ENCODE measurements at regions not wholly inside any gene's neighbourhood (a gene's known extent, or its start where the extent isn't known, plus 50 kb on each side); places are given as distances from the start of the nearest gene placed in this dataset.

- Histone ChIP-seq H3K4me3 (ENCODE audit: low read length in 3 of 3) (no peak overlapping the region), H3K9me3 (ENCODE audit: control insufficient read depth in 2 of 3, insufficient read depth in 1 of 3, low read length in 3 of 3) (no peaks in the 10 kb centered on the region), H3K27me3 (ENCODE audit: control insufficient read depth, insufficient read depth, low read length) (peaks cover 3% of the 10 kb centered on the region), H3K36me3 (ENCODE audit: control insufficient read depth in 2 of 3, insufficient read depth in 3 of 3, low read length in 3 of 3) (no peaks in the 10 kb centered on the region), H3K27ac (ENCODE audit: low read depth in 2 of 2, low read length in 2 of 2) (no peak overlapping the region), H3K9ac (ENCODE audit: low read length in 3 of 3) (no peak overlapping the region), H3K4me1 (ENCODE audit: control insufficient read depth in 2 of 3, insufficient read depth in 2 of 3, low read depth in 1 of 3, low read length in 3 of 3) (peaks cover 0 to 4% (median 4%) of the 10 kb centered on the region in 3 donors)
- FAIRE-seq (no peak), DNase-seq (peak in 1 of 5 donors; percentile 22)
- no peak for TF ChIP-seq CTCF (IDR thresholded peaks at IDR 0.05; ENCODE audit: borderline replicate concordance, extremely low read depth, insufficient read depth)
- intact Hi-C loops (cut with DNase I), result loop anchor here (10.0 kb wide), 1 partner anchor 351 kb away; no protein-coding TSS in a partner anchor
Observed at GRCh38 chr1:10865518-10866320, 69.3 kb upstream of the CASZ1 start.

- no peak overlapping the region for H3K9ac ChIP-seq (ENCODE audit: low read length in 3 of 3)
- no peak for FAIRE-seq
- H3K4me1 ChIP-seq (ENCODE audit: control insufficient read depth in 2 of 3, insufficient read depth in 2 of 3, low read depth in 1 of 3, low read length in 3 of 3), result peaks cover 0 to 4% (median 4%) of the 10 kb centered on the region in 3 donors
- no peak overlapping the region for H3K4me3 ChIP-seq (ENCODE audit: low read length in 3 of 3)
- H3K27me3 ChIP-seq (ENCODE audit: control insufficient read depth, insufficient read depth, low read length), result peaks cover 3% of the 10 kb centered on the region
- no peaks in the 10 kb centered on the region for H3K36me3 ChIP-seq (ENCODE audit: control insufficient read depth in 2 of 3, insufficient read depth in 3 of 3, low read length in 3 of 3)
- H3K27ac ChIP-seq (ENCODE audit: low read depth in 2 of 2, low read length in 2 of 2), result no peak overlapping the region
- H3K9me3 ChIP-seq (ENCODE audit: control insufficient read depth in 2 of 3, insufficient read depth in 1 of 3, low read length in 3 of 3), result no peaks in the 10 kb centered on the region
- no peak for TF ChIP-seq CTCF (IDR thresholded peaks at IDR 0.05; ENCODE audit: borderline replicate concordance, extremely low read depth, insufficient read depth)
- intact Hi-C loops (cut with DNase I), result loop anchor here (10.0 kb wide), 1 partner anchor 352 kb away; no protein-coding TSS in a partner anchor
- peak in 4 of 5 donors; percentile 60 to 75 (median 70) for DNase-seq
Observed at GRCh38 chr1:10866321-10867093, 70.1 kb upstream of the CASZ1 start.

GRCh38 chr1:10867138-10867721, 70.8 kb upstream of the CASZ1 start:
- DNase-seq (peak; percentile 63 to 85 (median 79)), FAIRE-seq (no peak)
- H3K36me3 ChIP-seq (ENCODE audit: control insufficient read depth in 2 of 3, insufficient read depth in 3 of 3, low read length in 3 of 3), result no peaks in the 10 kb centered on the region
- TF ChIP-seq CTCF (IDR thresholded peaks at IDR 0.05; ENCODE audit: borderline replicate concordance, extremely low read depth, insufficient read depth), result peak; percentile 63
- no peak overlapping the region for H3K4me3 ChIP-seq (ENCODE audit: low read length in 3 of 3)
- H3K4me1 ChIP-seq (ENCODE audit: control insufficient read depth in 2 of 3, insufficient read depth in 2 of 3, low read depth in 1 of 3, low read length in 3 of 3), result peaks cover 0 to 4% (median 4%) of the 10 kb centered on the region in 3 donors
- H3K27me3 ChIP-seq (ENCODE audit: control insufficient read depth, insufficient read depth, low read length), result peaks cover 3% of the 10 kb centered on the region
- H3K9ac ChIP-seq (ENCODE audit: low read length in 3 of 3), result peak overlapping the region in 1 of 3 donors; percentile 24
- H3K27ac ChIP-seq (ENCODE audit: low read depth in 2 of 2, low read length in 2 of 2), result no peak overlapping the region
- intact Hi-C loops (cut with DNase I), result loop anchor here (10.0 kb wide), 1 partner anchor 352 kb away; no protein-coding TSS in a partner anchor
- no peaks in the 10 kb centered on the region for H3K9me3 ChIP-seq (ENCODE audit: control insufficient read depth in 2 of 3, insufficient read depth in 1 of 3, low read length in 3 of 3)
